ENCODE measurements at regions not wholly inside any gene's neighbourhood (a gene's known extent, or its start where the extent isn't known, plus 50 kb on each side); places are given as distances from the start of the nearest gene placed in this dataset.

GRCh38 chr18:27854631-27855030 is 322.3 kb downstream of the CDH2 start:
- Histone ChIP-seq H3K9me3 (peaks cover 0 to 19% (median 0%) of the 10 kb centered on the region in 12 donors), H3K4me3 (no peak overlapping the region), H3K36me3 (no peaks in the 10 kb centered on the region), H3K27me3 (no peaks in the 10 kb centered on the region), H3K4me1 (peaks cover 0 to 5% (median 0%) of the 10 kb centered on the region in 12 donors), H3K27ac (no peak overlapping the region)
- no peak for TF ChIP-seq CTCF (IDR thresholded peaks at IDR 0.05)
- TF ChIP-seq POLR2A (IDR thresholded peaks at IDR 0.05), result no peak
- 91 to 100% (median 95%) methylated on average over 1 of the region's 1 CpG for WGBS, 4 donors
- DNase-seq (no peak), ATAC-seq (no peak)
- intact Hi-C loops (cut with DNase I), result no loop called here

GRCh38 chr18:27848336-27848735 is 328.6 kb downstream of the CDH2 start:
- ATAC-seq, result no peak
- no peak for TF ChIP-seq POLR2A (IDR thresholded peaks at IDR 0.05)
- Histone ChIP-seq H3K27ac (no peak overlapping the region), H3K4me3 (no peak overlapping the region), H3K4me1 (no peaks in the 10 kb centered on the region), H3K9me3 (peaks cover 0 to 3% (median 0%) of the 10 kb centered on the region in 12 donors), H3K36me3 (no peaks in the 10 kb centered on the region), H3K27me3 (no peaks in the 10 kb centered on the region)
- no peak for DNase-seq
- 79 to 89% (median 85%) methylated on average over 4 of the region's 4 CpGs for WGBS, 4 donors
- intact Hi-C loops (cut with DNase I), result no loop called here

GRCh38 chr18:27847412-27847811 is 329.5 kb downstream of the CDH2 start:
- Histone ChIP-seq H3K36me3 (no peaks in the 10 kb centered on the region), H3K9me3 (peaks cover 0 to 3% (median 0%) of the 10 kb centered on the region in 12 donors), H3K27ac (no peak overlapping the region), H3K4me1 (no peaks in the 10 kb centered on the region), H3K27me3 (no peaks in the 10 kb centered on the region), H3K4me3 (no peak overlapping the region)
- no peak for ATAC-seq
- WGBS, 4 donors, result 68 to 77% (median 74%) methylated on average over 4 of the region's 4 CpGs
- TF ChIP-seq CTCF (IDR thresholded peaks at IDR 0.05) (no peak), POLR2A (IDR thresholded peaks at IDR 0.05) (no peak)
- no peak for DNase-seq
- intact Hi-C loops (cut with DNase I), result no loop called here

GRCh38 chr18:27845897-27846296 is 331.0 kb downstream of the CDH2 start:
- no peak for DNase-seq
- ATAC-seq, result no peak
- H3K36me3 ChIP-seq, result no peaks in the 10 kb centered on the region
- 77 to 90% (median 77%) methylated on average over 2 of the region's 2 CpGs for WGBS, 4 donors
- H3K4me3 ChIP-seq, result no peak overlapping the region
- no peak overlapping the region for H3K27ac ChIP-seq
- TF ChIP-seq POLR2A (IDR thresholded peaks at IDR 0.05) (no peak), CTCF (IDR thresholded peaks at IDR 0.05) (no peak)
- no peaks in the 10 kb centered on the region for H3K9me3 ChIP-seq
- H3K4me1 ChIP-seq, result no peaks in the 10 kb centered on the region
- intact Hi-C loops (cut with DNase I), result no loop called here
- H3K27me3 ChIP-seq, result no peaks in the 10 kb centered on the region
